Mucosa of descending colon (tissue), 3 donors: ENCODE measurements at regions not wholly inside any gene's neighbourhood (a gene's known extent, or its start where the extent isn't known, plus 50 kb on each side); places are given as distances from the start of the nearest gene placed in this dataset.

Source experiments
- ATAC-seq: fragments of 200-7000 bp; cut with Tn5 transposase; one replicate; pipeline ENCODE4 v1.9.1; 2020; ENCODE audit warnings: mild to moderate bottlenecking, moderate library complexity
- DNase-seq, 3 donors: peaks; one replicate each; pipeline ENCODE4 v3.0.0-alpha.2; 2020
- H3K36me3 ChIP-seq: fragments of 200-600 bp; one replicate; pipeline ENCODE4 v1.8.0; 2021; ENCODE audit warnings: low read depth, mild to moderate bottlenecking
- H3K4me1 ChIP-seq: fragments of 200-600 bp; one replicate; pipeline ENCODE4 v1.8.0; 2021; ENCODE audit warnings: low read depth, mild to moderate bottlenecking
- H3K4me3 ChIP-seq: fragments of 200-600 bp; one replicate; pipeline ENCODE4 v1.8.0; 2021; ENCODE audit warnings: mild to moderate bottlenecking
- H3K9me3 ChIP-seq: fragments of 200-600 bp; one replicate; pipeline ENCODE4 v1.8.0; 2021; ENCODE audit warnings: mild to moderate bottlenecking
- CTCF ChIP-seq: fragments of 200-600 bp; IDR thresholded peaks from one replicate; pipeline ENCODE4 v1.8.0; 2022; ENCODE audit warnings: antibody characterized with exemption, mild to moderate bottlenecking
- intact Hi-C, 2 donors: fragments of 100-400 bp; cut with DNase I in 1 of 2; cut with micrococcal nuclease in 1 of 2; formaldehyde crosslinking; loops; one replicate each; pipeline versions ENCODE4 v1.11.0 to v1.11.1; 2022; cut with DNase I, micrococcal nuclease
- donor health status: DM: no; HTN: no; CAD: no; lungs with moderate emphysema.
- donor health status: DM: no; HTN: no; CAD: no.
- donor health status: DM: no; HTN: yes; CAD: no.

- H3K4me3 ChIP-seq: no peak overlapping the region
- no peaks in the 10 kb centered on the region for H3K4me1 ChIP-seq
- ATAC-seq (no peak), DNase-seq (no peak)
- H3K9me3 ChIP-seq: no peaks in the 10 kb centered on the region
- TF ChIP-seq CTCF: no peak
- H3K36me3 ChIP-seq: no peaks in the 10 kb centered on the region
- intact Hi-C loops: no loop called here
Measured at GRCh38 chr6:14913931-14914330, 331.9 kb upstream of the JARID2 start.

GRCh38 chr6:14915888-14916832 is 329.7 kb upstream of the JARID2 start:
- Histone ChIP-seq H3K4me3 (no peak overlapping the region), H3K4me1 (no peaks in the 10 kb centered on the region), H3K36me3 (no peaks in the 10 kb centered on the region), H3K9me3 (no peaks in the 10 kb centered on the region)
- intact Hi-C loops: no loop called here
- ATAC-seq (no peak), DNase-seq (no peak)
- TF ChIP-seq CTCF: no peak

GRCh38 chr6:14917109-14917910 is 328.6 kb upstream of the JARID2 start:
- Histone ChIP-seq H3K9me3 (no peaks in the 10 kb centered on the region), H3K4me3 (no peak overlapping the region), H3K4me1 (no peaks in the 10 kb centered on the region), H3K36me3 (no peaks in the 10 kb centered on the region)
- intact Hi-C loops: no loop called here
- ATAC-seq (no peak), DNase-seq (no peak)
- no peak for TF ChIP-seq CTCF

DNA sequence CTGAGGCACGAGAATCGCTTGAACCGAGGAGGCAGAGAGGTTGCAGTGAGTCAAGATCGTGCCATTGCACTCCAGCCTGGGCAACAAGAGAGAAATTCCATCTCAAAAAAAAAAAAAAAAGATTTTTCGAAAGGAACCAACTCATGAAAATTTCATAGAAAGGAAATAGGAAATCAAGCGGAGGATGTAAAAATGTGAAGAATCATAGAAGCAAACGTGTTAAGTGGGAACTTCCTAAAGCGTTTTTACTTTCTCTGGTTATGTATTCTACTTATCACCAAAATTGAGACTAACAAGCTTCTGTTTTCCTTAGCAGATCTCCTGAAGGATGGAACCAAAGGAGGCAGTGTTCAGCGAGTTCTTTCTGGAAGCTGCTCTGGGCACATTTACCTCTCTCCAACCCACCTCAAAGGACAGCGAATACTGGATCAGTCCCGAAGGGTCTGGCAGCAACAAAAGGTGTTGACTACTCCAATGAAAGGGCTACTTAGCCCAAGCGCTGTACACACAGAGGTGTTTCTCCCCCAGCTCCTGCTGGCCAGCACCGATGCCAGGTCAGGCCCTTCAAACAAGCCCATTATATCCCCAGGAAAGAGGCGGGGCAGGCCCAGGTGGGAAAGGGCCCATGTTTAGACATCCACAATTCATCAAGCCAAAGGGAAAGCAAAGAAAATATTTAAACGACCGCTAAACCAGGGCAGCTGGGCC is 327.5 kb upstream of the JARID2 start:
- no peak for ATAC-seq
- H3K36me3 ChIP-seq: no peaks in the 10 kb centered on the region

More for the DNA sequence above, 327.5 kb upstream of the JARID2 start:
- Histone ChIP-seq H3K9me3 (no peaks in the 10 kb centered on the region), H3K4me1 (no peaks in the 10 kb centered on the region), H3K4me3 (no peak overlapping the region)
- intact Hi-C loops: no loop called here
- no peak for DNase-seq
- no peak for TF ChIP-seq CTCF
